ENCODE measurements at regions not wholly inside any gene's neighbourhood (a gene's known extent, or its start where the extent isn't known, plus 50 kb on each side); places are given as distances from the start of the nearest gene placed in this dataset.

GRCh38 chr18:39259736-39260135 lies 1694.1 kb upstream of the CELF4 start:
- TF ChIP-seq CTCF (IDR thresholded peaks at IDR 0.05) (no peak), POLR2AphosphoS5 (IDR thresholded peaks at IDR 0.05) (no peak)
